SIG-M5 treated with dmso at 0.1 percent for 504 hours (cell line): ENCODE measurements at regions not wholly inside any gene's neighbourhood (a gene's known extent, or its start where the extent isn't known, plus 50 kb on each side); places are given as distances from the start of the nearest gene placed in this dataset.
A peak's percentile ranks its signal among the peaks of the same experiment; 100 is the strongest.

Experiments
- DNase-seq: peaks from one replicate; lab custom pipeline; 2025; ENCODE audit not compliant: unreplicated experiment; lab: John Stamatoyannopoulos, UW

DNA sequence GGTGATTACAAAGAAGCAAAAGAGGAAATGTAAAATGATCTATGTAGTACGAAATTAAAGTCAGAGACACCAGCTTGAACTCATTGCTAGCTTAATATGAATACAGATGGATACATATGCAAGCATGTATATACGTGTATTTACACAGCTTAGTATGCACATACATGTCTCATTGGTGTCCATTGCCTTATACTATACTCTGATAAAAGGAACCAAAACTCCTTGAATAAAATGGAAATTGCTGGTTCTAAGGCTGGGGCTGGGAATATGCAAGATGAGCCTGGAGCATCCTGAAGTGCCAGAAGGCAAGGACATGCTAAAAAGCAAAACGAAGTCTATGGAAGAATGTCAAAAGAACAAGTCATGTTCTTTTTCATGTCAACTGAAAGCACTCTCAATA lies 1424.4 kb upstream of the SLC39A10 start:
- no peak for DNase-seq

DNA sequence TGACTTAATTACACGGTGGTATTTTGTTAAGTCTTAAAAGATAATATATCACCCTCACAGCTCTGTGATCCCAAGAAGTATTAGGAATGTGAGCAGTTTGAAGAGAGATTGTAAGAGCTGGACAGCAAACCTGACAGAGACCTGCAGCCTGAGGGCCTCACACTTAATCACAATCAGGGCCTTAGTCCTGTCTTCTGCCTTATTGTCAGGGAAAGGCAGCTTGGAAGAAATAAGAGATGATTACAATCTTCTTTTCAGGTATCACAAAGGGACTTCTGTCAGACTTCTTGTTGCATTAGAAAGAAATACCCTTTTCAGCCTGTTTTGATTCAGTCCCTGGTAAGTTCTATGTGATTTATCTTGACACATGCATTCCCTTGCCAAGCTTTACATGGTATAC lies 1433.8 kb upstream of the SLC39A10 start:
- no peak for DNase-seq

- no peak for DNase-seq
Observed at GRCh38 chr2:194214192-194214591, 1442.8 kb upstream of the SLC39A10 start.

GRCh38 chr2:194205568-194206227 lies 1451.3 kb upstream of the SLC39A10 start:
- no peak for DNase-seq

GRCh38 chr2:194203898-194204297 lies 1453.1 kb upstream of the SLC39A10 start:
- no peak for DNase-seq

DNA sequence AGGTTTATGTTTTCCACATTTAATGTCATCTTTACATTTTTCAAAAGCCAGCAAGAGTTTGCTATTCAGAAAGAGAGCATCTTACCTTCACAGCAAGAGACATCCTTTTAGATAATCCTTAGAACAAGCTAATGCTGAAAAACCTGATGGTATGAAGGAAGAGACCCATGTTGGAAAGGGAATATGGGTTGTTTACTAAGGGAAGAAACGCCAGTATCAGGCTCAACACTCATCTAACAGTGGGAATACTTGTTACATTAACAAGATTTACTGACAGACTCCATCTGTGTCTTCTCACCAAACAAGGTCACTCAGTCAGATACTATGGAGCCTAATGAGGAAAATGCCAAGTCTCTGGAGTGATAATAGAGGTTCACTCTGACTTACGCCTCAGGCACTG lies 1474.1 kb upstream of the SLC39A10 start:
- DNase-seq = no peak

DNA sequence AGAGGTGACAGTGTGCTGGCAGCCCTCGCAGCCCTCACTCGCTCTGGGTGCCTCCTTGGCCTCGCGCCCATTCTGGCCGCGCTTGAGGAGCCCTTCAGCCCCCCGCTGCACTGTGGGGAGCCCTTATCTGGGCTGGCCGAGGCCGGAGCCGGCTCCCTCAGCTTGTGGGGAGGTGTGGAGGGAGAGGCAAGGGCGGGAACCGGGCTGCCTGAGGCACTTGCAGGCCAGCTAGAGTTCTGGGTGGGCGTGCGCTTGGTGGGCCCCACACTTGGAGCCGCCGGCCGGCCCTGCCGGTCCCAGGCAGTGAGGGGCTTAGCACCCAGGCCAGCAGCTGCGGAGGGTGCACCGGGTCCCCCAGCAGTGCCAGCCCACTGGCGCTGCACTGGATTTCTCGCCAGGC lies 1480.9 kb upstream of the SLC39A10 start:
- no peak for DNase-seq

- peak; percentile 52 for DNase-seq
Observed at GRCh38 chr2:194166818-194167217, 1490.2 kb upstream of the SLC39A10 start.

DNA sequence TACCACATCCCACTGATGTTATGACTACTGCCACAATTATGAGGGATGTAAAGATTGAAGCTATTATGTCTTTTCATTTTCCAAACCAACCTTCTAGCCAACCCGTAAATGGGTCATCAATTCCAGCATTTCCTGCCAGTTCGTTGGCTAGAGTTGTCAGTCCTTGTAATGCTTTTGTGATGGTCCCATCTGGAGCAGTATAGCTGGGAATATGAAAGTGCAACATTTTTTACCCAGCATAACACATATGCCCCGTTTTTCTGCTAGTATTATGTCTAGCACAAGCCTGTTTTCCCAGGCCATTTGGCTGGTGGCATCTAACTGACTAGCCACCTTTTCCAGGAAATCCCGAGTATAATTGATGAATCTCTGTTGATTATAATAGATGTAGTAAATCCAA lies 1501.6 kb upstream of the SLC39A10 start:
- DNase-seq = no peak

DNA sequence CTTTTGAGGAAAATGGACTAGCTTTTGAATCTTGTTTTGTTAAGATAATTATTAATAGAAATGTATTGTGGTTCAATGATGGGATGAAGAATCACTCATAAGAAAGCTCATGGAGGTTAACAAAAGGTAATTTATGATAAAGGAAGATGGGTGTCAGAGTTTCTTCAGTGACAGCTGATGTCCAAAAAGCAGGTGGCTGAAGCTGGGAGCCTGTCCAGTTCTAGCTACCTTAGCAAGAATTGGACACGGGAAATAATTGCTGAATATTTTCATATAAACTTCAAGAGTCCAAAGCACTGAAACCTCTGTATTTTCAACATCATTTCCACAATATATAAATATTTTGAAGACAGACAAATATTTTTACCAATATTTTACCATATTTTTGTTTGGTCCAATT lies 1505.8 kb upstream of the SLC39A10 start:
- no peak for DNase-seq

DNA sequence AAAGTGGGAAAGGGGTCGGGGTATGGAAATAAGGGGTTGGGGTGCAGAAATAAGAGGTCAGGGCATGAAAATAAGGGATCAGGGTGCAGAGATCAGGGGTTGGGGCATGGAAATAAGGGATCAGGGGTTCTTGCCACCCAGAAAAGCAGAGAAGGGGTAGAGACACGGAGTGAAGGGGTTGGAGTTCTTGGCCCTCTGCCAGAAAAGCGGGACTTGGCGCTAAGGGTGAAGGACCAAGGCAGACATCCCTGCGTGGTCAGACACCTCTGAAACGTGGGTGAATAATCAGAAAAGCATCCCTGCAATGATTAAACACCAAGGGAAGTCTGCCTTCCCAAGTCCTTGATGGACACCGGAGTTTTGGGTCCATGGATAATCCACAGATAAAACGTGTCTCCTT lies 1521.6 kb upstream of the SLC39A10 start:
- DNase-seq = no peak

- DNase-seq = no peak
Observed at GRCh38 chr2:194128810-194129209, 1528.2 kb upstream of the SLC39A10 start.

DNA sequence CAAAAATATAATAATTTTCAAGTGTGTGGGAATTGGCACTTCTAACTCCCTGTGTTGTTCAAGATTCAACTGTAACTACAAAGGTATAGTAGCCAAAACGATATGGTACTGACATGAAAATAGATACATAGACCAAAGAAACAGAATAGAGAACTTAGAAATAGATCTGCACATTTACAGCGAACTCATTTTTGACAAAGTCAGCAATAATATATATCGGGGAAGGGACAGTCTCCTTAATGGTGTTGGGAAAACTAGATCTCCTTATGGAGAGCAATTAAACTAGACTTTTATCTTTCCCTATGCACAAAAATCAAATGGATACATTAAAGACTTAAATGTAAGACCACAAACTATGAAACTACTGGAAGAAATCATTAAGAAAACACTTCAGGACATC lies 1530.6 kb upstream of the SLC39A10 start:
- DNase-seq = no peak

DNA sequence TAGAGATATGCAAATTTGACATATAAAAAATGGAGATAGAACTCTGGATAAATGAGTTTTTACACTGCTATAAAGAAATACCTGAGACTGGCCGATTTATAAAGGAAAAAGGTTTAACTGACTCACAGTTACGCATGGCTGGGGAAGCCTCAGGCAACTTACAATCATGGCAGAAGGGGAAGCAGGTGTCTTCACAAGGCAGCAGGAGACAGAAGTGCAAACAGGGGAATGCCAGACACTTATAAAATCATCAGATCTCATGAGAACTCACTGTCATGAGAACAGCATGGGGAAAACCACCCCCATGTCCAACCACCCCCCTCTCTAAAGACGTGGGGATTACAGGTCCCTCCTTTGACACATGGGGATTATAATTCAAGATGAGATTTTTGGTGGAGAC lies 1540.2 kb upstream of the SLC39A10 start:
- no peak for DNase-seq

DNA sequence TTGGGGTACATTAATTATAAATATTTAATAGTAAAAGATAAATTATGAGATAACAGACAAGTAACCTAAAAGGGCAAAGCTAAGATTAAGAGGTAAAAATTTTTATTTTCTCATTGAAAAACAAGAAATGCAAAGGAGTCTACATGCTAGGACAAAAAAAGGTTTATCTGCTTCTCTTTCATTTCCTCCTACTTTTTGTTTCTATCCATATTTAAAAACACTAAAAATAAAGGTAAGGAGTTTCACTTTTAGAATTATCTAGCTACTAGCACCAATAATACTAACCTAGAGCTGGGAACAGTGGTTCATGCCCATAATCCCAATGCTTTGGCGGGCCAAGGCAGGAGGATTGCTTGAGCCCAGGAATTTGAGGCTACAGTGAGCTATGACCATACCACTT lies 1551.7 kb upstream of the SLC39A10 start:
- peak; percentile 4 for DNase-seq

GRCh38 chr2:194104687-194105086 lies 1552.3 kb upstream of the SLC39A10 start:
- DNase-seq = peak; percentile 98

GRCh38 chr2:194103941-194104659 lies 1552.9 kb upstream of the SLC39A10 start:
- peak; percentile 9 for DNase-seq

- no peak for DNase-seq
Observed at GRCh38 chr2:194102546-194102945, 1554.5 kb upstream of the SLC39A10 start.

DNA sequence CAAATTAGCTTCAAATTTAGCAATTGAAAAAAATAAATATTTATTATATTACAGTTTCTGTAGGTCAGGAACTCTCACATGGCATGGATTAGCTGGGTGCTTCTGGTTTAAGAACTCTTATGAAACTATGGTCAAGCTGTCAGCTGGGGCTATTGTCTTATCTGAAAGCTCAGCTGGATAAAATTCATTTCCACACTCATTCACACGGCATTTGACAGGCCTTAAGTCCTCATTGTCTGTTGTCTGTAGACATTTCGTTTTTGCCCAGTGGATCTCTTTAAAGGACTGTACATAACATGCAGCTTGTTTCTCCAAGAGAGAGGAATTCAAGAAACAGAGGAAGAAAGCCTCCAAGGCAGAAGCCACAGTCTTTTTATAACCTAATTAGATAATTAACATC lies 1556.8 kb upstream of the SLC39A10 start:
- no peak for DNase-seq

- no peak for DNase-seq
Observed at GRCh38 chr2:194096402-194096801, 1560.6 kb upstream of the SLC39A10 start.

DNA sequence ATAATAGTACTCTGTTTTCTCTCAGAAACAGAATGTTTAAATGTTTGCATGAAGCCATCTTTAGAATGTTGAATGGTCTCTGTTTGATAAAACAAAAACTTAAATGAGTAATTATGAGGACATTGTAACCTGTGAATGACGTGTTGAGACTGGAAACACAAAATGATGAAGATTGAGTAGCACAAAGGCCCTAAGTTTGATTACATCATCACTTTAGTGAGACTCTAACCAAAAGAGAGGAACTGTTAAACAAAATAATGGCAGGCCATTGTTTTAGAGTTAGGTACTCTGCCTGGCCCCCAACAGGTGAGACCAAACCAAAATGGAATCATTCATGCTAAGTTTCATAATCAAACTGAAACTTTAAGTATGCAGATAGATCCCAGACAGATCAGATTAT lies 1561.7 kb upstream of the SLC39A10 start:
- DNase-seq = no peak

DNA sequence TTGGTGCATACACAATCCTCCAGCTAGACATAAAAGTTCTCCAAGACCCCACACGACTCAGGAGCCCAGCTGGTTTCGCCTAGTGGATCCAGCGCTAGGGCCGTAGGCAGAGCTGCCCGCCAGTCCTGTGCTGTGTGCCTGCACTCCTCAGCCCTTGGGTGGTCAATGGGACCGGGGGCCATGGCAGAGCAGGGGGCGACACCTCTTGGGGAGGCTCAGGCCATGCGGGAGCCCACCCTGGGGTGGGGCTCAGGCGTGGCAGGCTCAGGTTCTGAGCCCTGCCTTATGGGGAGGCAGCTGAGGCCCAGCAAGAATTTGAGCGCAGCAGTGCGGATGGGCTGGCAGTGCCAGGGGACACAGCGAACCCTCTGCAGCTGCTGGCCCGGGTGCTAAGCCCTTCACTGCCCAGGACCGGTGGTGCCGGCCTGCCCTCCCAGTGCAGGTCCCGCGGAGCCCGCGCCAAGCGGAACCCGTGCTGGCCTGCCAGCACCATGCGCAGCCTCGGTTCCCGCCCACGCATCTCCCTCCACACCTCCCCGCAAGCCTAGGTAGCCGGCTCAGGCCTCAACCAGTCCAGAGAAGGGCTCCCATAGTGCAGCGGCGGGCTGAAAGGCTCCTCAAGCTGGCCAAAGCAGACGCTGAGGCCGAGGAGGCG lies 1566.6 kb upstream of the SLC39A10 start:
- no peak for DNase-seq
